Stomach (tissue), 4 donors: ENCODE measurements at regions not wholly inside any gene's neighbourhood (a gene's known extent, or its start where the extent isn't known, plus 50 kb on each side); places are given as distances from the start of the nearest gene placed in this dataset.

Source experiments
- CTCF ChIP-seq, 7 experiments: fragments of 450-650 bp in 4 of 7; fragments of 200-600 bp in 3 of 7; sonication (generic) in 3 of 7; IDR thresholded peaks; one replicate each; pipeline ENCODE4 v1.5.1; 2016 to 2019; ENCODE audit warnings: antibody characterized with exemption in 7 of 7, control low read depth in 2 of 7, mild to moderate bottlenecking in 1 of 7
- POLR2A ChIP-seq, 4 donors: fragments of 450-650 bp; IDR thresholded peaks; one replicate each; pipeline ENCODE4 v1.6.1; 2016; ENCODE audit warnings: antibody characterized with exemption in 4 of 4, control low read depth in 2 of 4, mild to moderate bottlenecking in 1 of 4, moderate library complexity in 1 of 4

GRCh38 chr2:13006829-13007717, 290.3 kb downstream of the TRIB2 start:
- TF ChIP-seq POLR2A (IDR thresholded peaks at IDR 0.05) (no peak), CTCF (IDR thresholded peaks at IDR 0.05) (peak in 5 of 7 experiments; percentile 82 to 89 (median 85))
